ENCODE measurements at regions not wholly inside any gene's neighbourhood (a gene's known extent, or its start where the extent isn't known, plus 50 kb on each side); places are given as distances from the start of the nearest gene placed in this dataset.
"Not testable (repeated sequence)": the region's sequence is repeated elsewhere in the genome, so short reads cannot be mapped to it uniquely, and the experiment has no call there.

DNA sequence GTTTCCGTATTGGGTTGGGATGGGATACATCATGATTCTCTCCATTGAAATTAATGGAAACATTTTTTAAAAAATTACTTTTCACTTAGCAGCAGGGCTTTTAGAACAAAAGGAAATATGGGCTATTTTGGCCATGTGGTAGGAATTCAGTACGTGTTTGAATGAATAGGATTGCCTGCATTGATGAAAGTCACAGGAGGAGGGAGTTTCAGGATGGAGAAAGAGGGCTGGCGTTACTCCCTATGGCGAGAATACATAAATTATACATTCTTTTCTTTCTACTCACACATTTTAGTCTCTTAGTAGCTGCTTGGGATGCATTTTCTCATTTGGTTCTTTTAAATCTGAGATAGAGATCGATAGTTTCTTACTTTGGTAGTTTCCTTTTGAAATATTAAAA, 100.3 kb upstream of the PDHA1 start:
- H3K4me3 ChIP-seq (ENCODE audit: low read depth, low read length), result no peak overlapping the region
- DNase-seq (ENCODE audit: low read depth), result no peak
- TF ChIP-seq MYC (IDR thresholded peaks at IDR 0.05; ENCODE audit: low read depth, low read length), result no peak
- TF ChIP-seq, protein P1, sequence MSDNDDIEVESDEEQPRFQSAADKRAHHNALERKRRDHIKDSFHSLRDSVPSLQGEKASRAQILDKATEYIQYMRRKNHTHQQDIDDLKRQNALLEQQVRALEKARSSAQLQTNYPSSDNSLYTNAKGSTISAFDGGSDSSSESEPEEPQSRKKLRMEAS (IDR thresholded peaks at IDR 0.05; ENCODE audit: low read depth, low read length), result no peak
- TF ChIP-seq POLR2A (IDR thresholded peaks at IDR 0.05; ENCODE audit: extremely low read depth, insufficient read length), result no peak
- TF ChIP-seq, protein P2, sequence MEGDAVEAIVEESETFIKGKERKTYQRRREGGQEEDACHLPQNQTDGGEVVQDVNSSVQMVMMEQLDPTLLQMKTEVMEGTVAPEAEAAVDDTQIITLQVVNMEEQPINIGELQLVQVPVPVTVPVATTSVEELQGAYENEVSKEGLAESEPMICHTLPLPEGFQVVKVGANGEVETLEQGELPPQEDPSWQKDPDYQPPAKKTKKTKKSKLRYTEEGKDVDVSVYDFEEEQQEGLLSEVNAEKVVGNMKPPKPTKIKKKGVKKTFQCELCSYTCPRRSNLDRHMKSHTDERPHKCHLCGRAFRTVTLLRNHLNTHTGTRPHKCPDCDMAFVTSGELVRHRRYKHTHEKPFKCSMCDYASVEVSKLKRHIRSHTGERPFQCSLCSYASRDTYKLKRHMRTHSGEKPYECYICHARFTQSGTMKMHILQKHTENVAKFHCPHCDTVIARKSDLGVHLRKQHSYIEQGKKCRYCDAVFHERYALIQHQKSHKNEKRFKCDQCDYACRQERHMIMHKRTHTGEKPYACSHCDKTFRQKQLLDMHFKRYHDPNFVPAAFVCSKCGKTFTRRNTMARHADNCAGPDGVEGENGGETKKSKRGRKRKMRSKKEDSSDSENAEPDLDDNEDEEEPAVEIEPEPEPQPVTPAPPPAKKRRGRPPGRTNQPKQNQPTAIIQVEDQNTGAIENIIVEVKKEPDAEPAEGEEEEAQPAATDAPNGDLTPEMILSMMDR (IDR thresholded peaks at IDR 0.05; ENCODE audit: low read depth, low read length), result no peak

DNA sequence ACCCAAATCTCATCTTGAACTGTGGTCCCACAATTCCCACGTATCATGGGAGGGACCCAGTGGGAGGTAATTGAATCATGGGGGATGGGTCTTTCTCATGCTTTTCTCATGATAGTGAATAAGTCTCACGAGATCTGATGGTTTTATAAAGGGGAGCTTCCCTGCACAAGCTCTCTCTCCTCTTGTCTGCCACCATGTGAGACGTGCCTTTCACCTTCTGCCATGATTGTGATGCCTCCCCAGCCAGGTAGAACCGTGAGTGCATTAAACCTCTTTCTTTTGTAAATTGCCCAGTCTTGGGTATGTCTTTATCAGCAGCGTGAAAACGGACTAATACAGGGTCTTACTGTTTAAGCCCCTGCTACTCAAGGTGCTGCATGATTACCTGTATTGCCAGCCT, 98.8 kb upstream of the PDHA1 start:
- not testable (repeated sequence) for H3K4me3 ChIP-seq (ENCODE audit: low read depth, low read length); DNase-seq (ENCODE audit: low read depth)

DNA sequence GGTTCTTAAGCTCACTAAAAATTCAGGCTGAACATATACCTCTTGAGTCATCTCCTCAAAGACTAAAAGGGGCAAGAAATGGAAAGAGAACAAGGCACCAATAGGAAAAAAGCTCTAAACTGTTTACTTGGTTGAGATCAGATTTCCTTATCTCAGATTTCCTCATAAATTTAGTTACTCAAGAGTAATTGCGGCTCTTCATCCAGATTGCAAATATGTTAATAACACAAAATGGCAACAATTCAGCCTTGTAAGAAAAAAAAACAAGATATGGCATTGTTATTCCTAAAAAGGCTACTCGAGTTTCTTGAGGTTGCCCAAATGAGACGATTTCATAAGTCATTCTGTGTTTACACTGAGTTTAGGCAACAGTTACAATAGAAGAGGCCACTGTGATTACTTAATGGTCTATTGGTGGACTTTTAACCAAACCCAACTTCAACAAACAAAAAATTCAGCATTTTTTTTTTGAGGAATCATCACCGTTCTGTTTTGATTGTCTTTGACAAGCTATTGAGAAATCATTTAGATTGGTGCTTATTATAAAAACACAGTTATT, 97.9 kb upstream of the PDHA1 start:
- no peak overlapping the region for H3K4me3 ChIP-seq (ENCODE audit: low read depth, low read length)
- TF ChIP-seq, protein P2 (IDR thresholded peaks at IDR 0.05; ENCODE audit: low read depth, low read length), result no peak
- TF ChIP-seq, protein P1 (IDR thresholded peaks at IDR 0.05; ENCODE audit: low read depth, low read length), result no peak
- TF ChIP-seq POLR2A (IDR thresholded peaks at IDR 0.05; ENCODE audit: extremely low read depth, insufficient read length) (no peak), MYC (IDR thresholded peaks at IDR 0.05; ENCODE audit: low read depth, low read length) (no peak)
- DNase-seq (ENCODE audit: low read depth), result no peak

DNA sequence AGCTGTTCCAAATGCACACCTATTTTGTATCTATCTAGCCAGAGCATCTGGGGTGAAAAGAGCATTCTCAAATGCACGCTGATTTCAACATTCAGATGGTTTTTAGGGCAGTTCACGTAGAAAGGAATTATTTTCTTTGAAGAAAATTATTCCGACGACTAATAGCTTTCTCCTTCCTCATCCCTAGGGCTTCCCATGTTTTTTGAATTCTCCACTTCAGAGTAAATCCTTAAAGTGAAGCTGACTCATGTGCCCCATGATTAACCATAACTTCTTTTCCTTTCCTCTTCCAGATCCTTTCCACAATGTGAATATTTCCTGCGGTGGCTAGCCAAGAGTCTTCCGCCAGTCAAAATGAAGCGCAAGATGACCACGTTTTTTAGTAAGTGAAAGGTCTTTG, 86.7 kb upstream of the PDHA1 start:
- TF ChIP-seq, protein P1 (IDR thresholded peaks at IDR 0.05; ENCODE audit: low read depth, low read length), result no peak
- TF ChIP-seq, protein P2 (IDR thresholded peaks at IDR 0.05; ENCODE audit: low read depth, low read length), result no peak
- TF ChIP-seq POLR2A (IDR thresholded peaks at IDR 0.05; ENCODE audit: extremely low read depth, insufficient read length) (no peak), MYC (IDR thresholded peaks at IDR 0.05; ENCODE audit: low read depth, low read length) (no peak)
- DNase-seq (ENCODE audit: low read depth), result no peak
- H3K4me3 ChIP-seq (ENCODE audit: low read depth, low read length), result no peak overlapping the region

DNA sequence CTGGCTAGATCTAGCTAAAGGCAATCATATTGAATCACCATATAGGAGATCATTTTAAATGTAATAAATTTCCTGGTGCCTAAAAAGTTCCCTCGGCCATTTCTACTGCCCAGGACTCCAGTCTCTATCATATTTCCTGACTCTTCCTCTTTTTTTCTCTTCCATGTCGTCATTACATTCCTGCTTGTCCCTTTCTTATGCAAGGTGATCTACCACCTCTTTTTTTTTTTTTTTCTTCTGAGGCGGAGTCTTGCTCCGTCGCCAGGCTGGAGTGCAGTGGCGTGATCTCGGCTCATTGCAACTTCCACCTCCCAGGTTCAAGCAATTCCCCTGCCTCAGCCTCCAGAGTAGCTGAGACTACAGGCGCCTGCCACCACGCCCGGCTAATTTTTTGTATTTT, 82.7 kb upstream of the PDHA1 start:
- DNase-seq (ENCODE audit: low read depth), result not testable (repeated sequence)

DNA sequence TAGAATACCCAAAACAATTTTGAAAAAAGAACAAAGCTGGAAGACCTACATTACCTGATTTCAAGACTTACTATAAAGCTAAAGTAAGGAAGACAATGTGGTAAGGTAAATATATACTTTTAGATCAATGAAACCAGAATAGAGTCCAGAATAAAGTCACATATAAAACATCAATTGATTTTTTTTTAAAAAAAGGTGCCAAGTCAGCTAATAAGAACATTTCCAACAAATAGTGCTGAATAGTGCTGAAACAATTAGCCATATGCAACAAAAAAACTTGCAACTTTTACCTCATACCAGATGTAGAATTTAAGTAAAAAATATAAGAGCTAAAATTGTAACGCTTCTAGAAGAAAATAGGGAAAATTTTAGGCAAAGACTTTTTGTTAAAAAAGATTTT, 73.0 kb upstream of the PDHA1 start:
- DNase-seq (ENCODE audit: low read depth), result no peak
- TF ChIP-seq, protein P2 (IDR thresholded peaks at IDR 0.05; ENCODE audit: low read depth, low read length), result no peak
- TF ChIP-seq MYC (IDR thresholded peaks at IDR 0.05; ENCODE audit: low read depth, low read length), result no peak
- TF ChIP-seq POLR2A (IDR thresholded peaks at IDR 0.05; ENCODE audit: extremely low read depth, insufficient read length), result no peak
- TF ChIP-seq, protein P1 (IDR thresholded peaks at IDR 0.05; ENCODE audit: low read depth, low read length), result no peak
- no peak overlapping the region for H3K4me3 ChIP-seq (ENCODE audit: low read depth, low read length)

More for the DNA sequence above, 82.7 kb upstream of the PDHA1 start:
- H3K4me3 ChIP-seq (ENCODE audit: low read depth, low read length), result not testable (repeated sequence)

DNA sequence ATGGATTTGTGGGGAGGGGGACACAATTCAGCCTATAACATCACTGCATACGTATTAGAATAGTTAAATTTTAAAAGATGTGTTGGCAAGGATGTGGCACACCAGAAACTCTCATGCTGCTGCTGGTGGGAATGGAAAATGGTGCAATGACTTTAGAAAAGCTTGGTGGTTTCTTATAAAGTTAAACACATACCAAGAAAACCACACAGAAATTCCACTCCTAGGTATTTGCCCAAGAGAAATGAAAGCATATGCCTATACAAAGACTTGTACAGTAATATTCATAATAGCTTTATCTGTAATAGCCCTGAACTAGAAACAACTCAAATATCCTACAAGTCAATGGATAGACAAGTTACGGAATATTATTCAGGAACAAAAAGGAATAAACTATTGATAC, 71.3 kb upstream of the PDHA1 start:
- no peak overlapping the region for H3K4me3 ChIP-seq (ENCODE audit: low read depth, low read length)
- DNase-seq (ENCODE audit: low read depth), result no peak
- TF ChIP-seq MYC (IDR thresholded peaks at IDR 0.05; ENCODE audit: low read depth, low read length) (no peak), POLR2A (IDR thresholded peaks at IDR 0.05; ENCODE audit: extremely low read depth, insufficient read length) (no peak)
- TF ChIP-seq, protein P2 (IDR thresholded peaks at IDR 0.05; ENCODE audit: low read depth, low read length), result no peak
- TF ChIP-seq, protein P1 (IDR thresholded peaks at IDR 0.05; ENCODE audit: low read depth, low read length), result no peak
